Astrocyte (in vitro differentiated cells and primary cell): ENCODE measurements at regions not wholly inside any gene's neighbourhood (a gene's known extent, or its start where the extent isn't known, plus 50 kb on each side); places are given as distances from the start of the nearest gene placed in this dataset.

Source experiments
- CTCF ChIP-seq: IDR thresholded peaks from 2 replicates; pipeline ENCODE4 v1.5.1; 2011; ENCODE audit warnings: low read depth, mild to moderate bottlenecking, inconsistent platforms, low read length, moderate library complexity; ENCODE audit not compliant: insufficient read depth
- EZH2 ChIP-seq: IDR thresholded peaks from 2 replicates; pipeline ENCODE4 v1.6.1; 2012; ENCODE audit warnings: mild to moderate bottlenecking, low read length, inconsistent platforms; ENCODE audit not compliant: insufficient read depth

DNA sequence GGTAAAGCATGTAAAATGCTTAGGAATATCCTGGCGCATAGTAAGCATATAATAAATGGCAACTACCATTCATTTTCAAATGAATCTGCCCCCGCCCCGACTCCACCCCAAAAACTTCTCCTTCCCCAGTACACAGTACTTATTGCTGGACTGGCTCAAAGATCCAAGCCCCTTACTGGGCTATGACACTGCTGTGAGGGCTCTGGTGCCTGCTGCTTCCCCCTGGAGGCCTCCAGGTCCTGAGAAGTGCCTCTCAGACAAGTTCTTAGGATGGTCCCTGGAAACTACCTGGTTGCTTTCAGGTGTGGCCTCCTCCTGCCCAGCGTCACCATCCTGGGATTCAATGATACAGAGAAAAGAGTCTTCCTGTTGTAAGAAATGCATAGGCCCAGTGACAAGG is 190.6 kb upstream of the NTM start:
- TF ChIP-seq EZH2, result no peak
- TF ChIP-seq CTCF, result no peak
